Memory B cell (primary cell): ENCODE measurements at regions not wholly inside any gene's neighbourhood (a gene's known extent, or its start where the extent isn't known, plus 50 kb on each side); places are given as distances from the start of the nearest gene placed in this dataset.
"Not testable (repeated sequence)": the region's sequence is repeated elsewhere in the genome, so short reads cannot be mapped to it uniquely, and the experiment has no call there.

Experiments
- ATAC-seq: fragments of 150-1000 bp; cut with Tn5 transposase; 2 replicates; pipeline ENCODE4 v1.10.0; 2021; ENCODE audit warnings: low read depth, mild to moderate bottlenecking, moderate library complexity
- DNase-seq, 2 donors: peaks; one replicate each; pipeline ENCODE4 v3.0.0; 2022; ENCODE audit warnings: low spot score in 2 of 2
- H3K27ac Mint-ChIP-seq: one replicate; pipeline ENCODE4 v1.8.0; 2022; ENCODE audit warnings: mild to moderate bottlenecking, moderate library complexity, mixed read lengths
- H3K27me3 Mint-ChIP-seq: one replicate; pipeline ENCODE4 v1.8.0; 2022; ENCODE audit warnings: mixed read lengths
- H3K36me3 Mint-ChIP-seq: one replicate; pipeline ENCODE4 v1.8.0; 2022; ENCODE audit warnings: mild to moderate bottlenecking, mixed read lengths
- H3K4me1 Mint-ChIP-seq: one replicate; pipeline ENCODE4 v1.8.0; 2022; ENCODE audit warnings: mixed read lengths
- H3K4me3 Mint-ChIP-seq: one replicate; pipeline ENCODE4 v1.8.0; 2022; ENCODE audit warnings: mild to moderate bottlenecking, moderate library complexity, mixed read lengths
- H3K9me3 Mint-ChIP-seq: one replicate; pipeline ENCODE4 v1.8.0; 2022; ENCODE audit warnings: mixed read lengths

DNA sequence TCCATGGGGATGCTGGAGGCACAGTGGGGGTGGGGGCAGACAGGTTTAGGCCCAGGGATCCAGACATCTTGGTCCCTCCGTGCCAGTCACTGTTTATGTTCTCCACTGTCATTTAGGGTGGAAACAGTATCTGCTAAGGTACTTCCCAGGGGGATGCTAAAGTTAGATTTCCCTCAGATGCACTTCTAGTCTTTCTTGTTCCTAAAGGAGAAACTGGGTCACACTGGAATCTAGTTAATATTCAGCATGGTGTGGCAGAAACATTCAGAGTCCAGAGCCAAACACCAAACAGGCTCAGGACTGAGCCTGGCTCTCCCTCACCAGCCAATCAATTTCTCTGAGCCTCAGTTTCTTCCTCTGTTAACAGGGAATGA, 83.4 kb upstream of the PLET1 start:
- Mint-ChIP-seq H3K36me3 (peaks cover 13% of the 10 kb centered on the region), H3K27ac (no peak overlapping the region), H3K4me3 (no peak overlapping the region), H3K27me3 (peaks cover 6% of the 10 kb centered on the region), H3K4me1 (no peaks in the 10 kb centered on the region), H3K9me3 (no peaks in the 10 kb centered on the region)
- DNase-seq = no peak
- no peak for ATAC-seq

DNA sequence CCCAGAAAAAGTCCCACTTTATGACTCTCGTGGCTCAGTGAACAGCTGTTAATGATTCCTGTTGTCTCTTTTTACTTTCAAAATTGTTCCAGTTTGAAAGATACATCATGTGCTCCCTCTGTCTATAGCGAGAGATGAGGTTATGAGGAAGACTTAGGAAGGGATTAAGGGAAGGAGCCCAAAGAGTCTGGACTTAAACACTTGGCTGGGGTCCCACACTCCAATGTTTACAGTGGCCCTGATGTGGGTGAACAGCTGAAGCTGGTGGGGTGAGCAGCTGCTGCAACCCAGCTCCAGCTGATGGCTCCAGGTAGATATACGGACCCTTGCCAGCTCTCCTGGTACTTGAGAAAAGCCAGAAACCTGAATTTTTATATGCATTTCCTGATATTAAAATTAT, 84.5 kb upstream of the PLET1 start:
- H3K4me3 Mint-ChIP-seq = no peak overlapping the region
- no peak for DNase-seq
- no peak overlapping the region for H3K27ac Mint-ChIP-seq
- H3K36me3 Mint-ChIP-seq = peaks cover 13% of the 10 kb centered on the region
- H3K4me1 Mint-ChIP-seq = no peaks in the 10 kb centered on the region
- no peaks in the 10 kb centered on the region for H3K9me3 Mint-ChIP-seq
- no peak for ATAC-seq
- peaks cover 6% of the 10 kb centered on the region for H3K27me3 Mint-ChIP-seq

DNA sequence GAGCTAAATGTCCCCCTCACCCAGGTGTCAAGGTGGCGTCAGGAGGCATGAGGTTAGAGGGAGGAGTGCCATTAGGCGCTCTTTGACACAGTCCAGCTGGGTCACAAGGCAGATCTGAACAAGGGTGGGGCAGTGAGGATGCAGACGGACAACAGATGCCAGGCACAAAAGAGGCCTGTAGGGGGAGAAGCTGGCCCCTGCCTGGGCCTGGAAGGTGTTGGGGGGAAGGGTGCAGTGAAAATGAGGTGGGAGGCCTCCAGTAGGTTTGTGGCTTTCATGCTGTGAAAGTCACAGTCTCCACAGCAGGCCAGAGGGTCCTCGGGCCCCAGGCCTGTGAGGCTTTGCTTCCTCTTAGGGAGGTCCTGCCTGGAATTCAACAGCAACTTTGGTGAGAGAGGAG, 85.0 kb upstream of the PLET1 start:
- H3K4me3 Mint-ChIP-seq = no peak overlapping the region
- ATAC-seq (no peak), DNase-seq (no peak)
- peaks cover 13% of the 10 kb centered on the region for H3K36me3 Mint-ChIP-seq
- H3K27me3 Mint-ChIP-seq = peaks cover 6% of the 10 kb centered on the region
- no peaks in the 10 kb centered on the region for H3K9me3 Mint-ChIP-seq
- H3K27ac Mint-ChIP-seq = no peak overlapping the region
- no peaks in the 10 kb centered on the region for H3K4me1 Mint-ChIP-seq

DNA sequence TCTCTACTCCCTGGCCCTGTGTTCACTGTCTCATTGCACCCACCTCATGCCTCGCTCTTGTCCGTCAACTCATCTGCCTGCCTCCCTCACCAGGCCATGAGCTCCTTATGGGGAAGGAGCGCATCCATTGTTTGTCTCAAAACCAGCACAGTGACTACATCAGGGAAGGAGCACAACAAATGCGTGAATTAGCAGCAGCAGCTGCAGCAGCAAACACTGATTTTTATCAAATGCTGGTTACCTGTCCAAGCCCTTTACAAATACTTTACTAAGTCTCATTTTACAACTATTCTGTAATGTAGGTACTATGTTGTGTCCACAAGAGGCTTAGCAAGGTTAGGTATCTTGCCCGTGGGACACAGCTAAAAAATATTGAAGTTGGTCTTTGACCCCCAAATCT, 85.9 kb upstream of the PLET1 start:
- Mint-ChIP-seq H3K4me3 (no peak overlapping the region), H3K27me3 (peaks cover 6% of the 10 kb centered on the region), H3K27ac (no peak overlapping the region), H3K4me1 (no peaks in the 10 kb centered on the region), H3K9me3 (no peaks in the 10 kb centered on the region), H3K36me3 (peaks cover 13% of the 10 kb centered on the region)
- DNase-seq (no peak), ATAC-seq (no peak)

DNA sequence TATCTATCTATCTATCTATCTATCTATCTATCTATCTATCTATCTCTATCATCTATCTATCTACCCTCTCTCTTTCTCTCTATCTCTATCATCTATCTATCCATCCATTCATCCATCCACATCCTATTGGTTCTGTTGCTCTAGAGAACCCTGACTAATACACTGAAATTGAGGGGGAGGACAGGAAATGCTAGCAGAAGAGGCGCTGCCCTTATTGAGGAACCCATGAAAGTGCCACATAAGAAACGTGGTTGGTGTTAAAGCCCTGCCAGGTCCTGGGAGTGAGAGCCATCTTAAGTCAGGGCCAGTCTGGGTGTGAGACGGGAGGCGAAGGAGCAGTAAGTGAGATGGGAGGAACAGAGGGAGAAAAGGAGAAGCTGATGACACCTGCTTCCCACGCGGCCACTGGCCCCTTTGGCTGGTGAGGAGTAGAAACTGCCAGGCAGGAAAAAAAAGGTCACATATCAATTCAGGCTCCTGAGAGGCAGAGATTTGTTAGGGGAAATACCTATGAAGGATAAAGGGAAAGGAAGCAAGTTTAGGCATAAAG, 87.9 kb upstream of the PLET1 start:
- ATAC-seq = no peak
- Mint-ChIP-seq H3K36me3 (peaks cover 10% of the 10 kb centered on the region), H3K27me3 (peaks cover 6% of the 10 kb centered on the region), H3K9me3 (no peaks in the 10 kb centered on the region), H3K4me3 (no peak overlapping the region), H3K27ac (no peak overlapping the region), H3K4me1 (no peaks in the 10 kb centered on the region)
- no peak for DNase-seq

DNA sequence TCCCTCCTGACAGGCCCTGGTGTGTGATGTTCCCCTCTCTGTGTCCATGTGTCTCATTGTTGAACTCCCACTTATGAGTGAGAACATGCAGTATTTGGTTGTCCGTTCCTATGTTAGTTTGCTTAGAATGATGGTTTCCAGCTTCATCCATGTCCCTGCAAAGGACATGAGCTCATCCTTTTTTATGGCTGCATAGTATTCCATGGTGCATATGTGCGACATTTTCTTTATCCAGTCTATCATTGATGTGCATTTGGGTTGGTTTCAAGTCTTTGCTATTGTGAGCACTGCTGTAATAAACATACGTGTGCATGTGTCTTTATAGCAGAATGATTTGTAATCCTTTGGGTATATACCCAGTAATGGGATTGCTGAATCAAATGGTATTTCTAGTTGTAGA, 90.8 kb upstream of the PLET1 start:
- not testable (repeated sequence) for H3K4me3 Mint-ChIP-seq, H3K36me3 Mint-ChIP-seq, ATAC-seq, H3K27me3 Mint-ChIP-seq, DNase-seq, H3K4me1 Mint-ChIP-seq, H3K27ac Mint-ChIP-seq, H3K9me3 Mint-ChIP-seq

DNA sequence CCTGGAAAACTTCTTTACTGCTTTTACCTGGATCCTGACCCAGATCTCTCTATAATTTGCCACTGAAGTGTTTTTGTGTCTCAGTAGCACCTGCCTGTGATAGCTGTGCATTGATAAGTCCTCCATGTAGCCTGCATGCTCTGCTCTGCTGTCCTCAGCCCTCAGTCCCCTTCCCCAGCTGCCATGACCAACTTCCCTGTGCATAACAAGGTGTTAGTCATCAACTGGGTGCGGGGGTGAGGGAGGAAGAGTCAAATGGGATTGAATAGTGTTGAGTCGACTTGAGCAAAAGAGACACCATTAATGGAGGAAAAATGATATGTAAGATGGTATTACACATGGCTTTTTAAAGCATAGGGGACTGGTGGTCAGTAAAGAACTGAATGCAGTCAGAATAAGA, 92.2 kb upstream of the PLET1 start:
- peaks cover 2% of the 10 kb centered on the region for H3K36me3 Mint-ChIP-seq
- no peaks in the 10 kb centered on the region for H3K9me3 Mint-ChIP-seq
- no peaks in the 10 kb centered on the region for H3K27me3 Mint-ChIP-seq
- ATAC-seq (no peak), DNase-seq (no peak)
- H3K27ac Mint-ChIP-seq = no peak overlapping the region
- H3K4me3 Mint-ChIP-seq = no peak overlapping the region
- no peaks in the 10 kb centered on the region for H3K4me1 Mint-ChIP-seq

DNA sequence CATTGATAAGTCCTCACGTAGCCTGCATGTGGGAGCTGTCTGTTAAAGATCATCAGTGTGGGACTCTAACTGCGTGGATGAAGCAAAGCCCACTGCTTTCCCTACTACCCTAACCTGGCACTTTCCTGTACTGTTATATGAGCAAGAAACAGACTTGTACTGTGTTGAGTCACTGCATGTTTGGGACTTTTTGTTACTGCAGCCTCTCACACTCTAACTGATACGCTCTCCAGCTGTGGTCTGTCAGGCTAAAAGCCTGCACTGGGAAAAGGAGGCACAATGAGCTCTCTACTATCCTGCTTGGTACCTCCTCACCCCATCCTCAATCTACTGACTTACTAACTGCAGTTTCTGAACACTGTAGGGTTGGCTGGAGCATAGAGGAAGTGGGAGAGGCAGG, 93.7 kb upstream of the PLET1 start:
- no peaks in the 10 kb centered on the region for H3K4me1 Mint-ChIP-seq
- DNase-seq (no peak), ATAC-seq (no peak)
- no peaks in the 10 kb centered on the region for H3K9me3 Mint-ChIP-seq
- H3K36me3 Mint-ChIP-seq = peaks cover 2% of the 10 kb centered on the region
- no peak overlapping the region for H3K27ac Mint-ChIP-seq
- no peak overlapping the region for H3K4me3 Mint-ChIP-seq
- no peaks in the 10 kb centered on the region for H3K27me3 Mint-ChIP-seq

DNA sequence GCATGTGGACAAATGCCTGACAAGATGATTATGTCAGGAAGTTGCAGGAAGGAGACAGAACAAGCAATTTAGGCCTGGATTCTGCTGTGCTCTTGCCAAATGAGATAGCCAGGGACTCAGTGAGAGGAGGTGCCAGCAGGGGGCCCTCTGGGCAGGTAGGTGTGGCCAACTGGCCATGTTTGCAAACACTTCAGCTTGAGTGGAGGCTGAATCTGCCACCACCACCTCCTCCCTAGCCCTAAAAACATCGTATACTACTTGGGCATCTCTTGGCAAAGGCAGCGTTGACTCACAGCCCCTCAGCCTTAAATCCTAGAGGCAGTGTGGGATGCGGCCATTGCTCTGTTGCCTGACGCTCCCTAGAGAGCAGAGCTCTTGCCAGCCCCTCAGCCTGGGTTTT, 95.1 kb upstream of the PLET1 start:
- Mint-ChIP-seq H3K27me3 (no peaks in the 10 kb centered on the region), H3K4me1 (no peaks in the 10 kb centered on the region), H3K36me3 (peaks cover 2% of the 10 kb centered on the region), H3K4me3 (no peak overlapping the region), H3K27ac (no peak overlapping the region), H3K9me3 (no peaks in the 10 kb centered on the region)
- no peak for ATAC-seq
- no peak for DNase-seq

DNA sequence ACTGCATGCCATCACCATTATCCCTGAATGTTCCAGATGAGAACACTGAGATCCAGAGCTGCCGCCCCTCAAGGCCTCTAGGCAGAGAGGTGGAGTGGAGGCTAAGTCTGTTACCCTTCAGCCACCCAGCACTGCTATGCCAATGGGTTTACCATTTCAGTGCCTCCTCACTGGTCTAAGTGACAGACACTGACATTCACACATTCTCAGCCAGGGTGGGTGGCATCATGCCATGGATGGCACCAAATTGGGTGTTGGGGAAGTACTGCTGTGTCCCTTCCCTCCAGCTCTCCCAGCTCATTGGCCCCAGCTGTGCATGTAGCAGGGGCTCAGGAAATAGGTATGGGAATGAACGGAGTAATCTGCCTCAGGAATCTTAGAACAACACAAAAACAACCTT, 96.8 kb upstream of the PLET1 start:
- ATAC-seq (no peak), DNase-seq (no peak)
- Mint-ChIP-seq H3K27ac (no peak overlapping the region), H3K4me1 (no peaks in the 10 kb centered on the region), H3K36me3 (peaks cover 7% of the 10 kb centered on the region), H3K9me3 (no peaks in the 10 kb centered on the region), H3K27me3 (no peaks in the 10 kb centered on the region), H3K4me3 (no peak overlapping the region)

DNA sequence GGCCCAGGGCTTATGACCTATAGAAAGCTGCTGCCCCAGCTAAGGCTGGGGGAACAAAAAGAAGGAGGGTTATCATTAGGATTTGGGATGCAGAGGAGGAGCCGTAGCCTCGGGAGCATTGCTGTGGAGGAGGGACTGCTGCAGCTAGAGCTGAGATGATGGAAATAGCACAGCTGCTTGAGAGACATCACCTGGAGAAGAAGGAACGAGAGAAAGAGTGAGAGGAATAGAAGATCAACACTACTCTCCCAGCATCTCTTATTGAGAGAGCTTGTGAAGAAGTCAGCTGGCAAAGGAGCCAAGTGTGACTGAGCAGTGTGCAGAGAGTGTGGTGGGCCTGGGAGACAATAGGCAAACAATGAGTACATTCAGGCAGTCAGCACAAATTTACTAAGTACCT, 100.7 kb upstream of the PLET1 start:
- no peaks in the 10 kb centered on the region for H3K9me3 Mint-ChIP-seq
- H3K4me3 Mint-ChIP-seq = no peak overlapping the region
- H3K27me3 Mint-ChIP-seq = no peaks in the 10 kb centered on the region
- ATAC-seq (no peak), DNase-seq (no peak)
- no peak overlapping the region for H3K27ac Mint-ChIP-seq
- H3K36me3 Mint-ChIP-seq = peaks cover 8% of the 10 kb centered on the region
- H3K4me1 Mint-ChIP-seq = no peaks in the 10 kb centered on the region

DNA sequence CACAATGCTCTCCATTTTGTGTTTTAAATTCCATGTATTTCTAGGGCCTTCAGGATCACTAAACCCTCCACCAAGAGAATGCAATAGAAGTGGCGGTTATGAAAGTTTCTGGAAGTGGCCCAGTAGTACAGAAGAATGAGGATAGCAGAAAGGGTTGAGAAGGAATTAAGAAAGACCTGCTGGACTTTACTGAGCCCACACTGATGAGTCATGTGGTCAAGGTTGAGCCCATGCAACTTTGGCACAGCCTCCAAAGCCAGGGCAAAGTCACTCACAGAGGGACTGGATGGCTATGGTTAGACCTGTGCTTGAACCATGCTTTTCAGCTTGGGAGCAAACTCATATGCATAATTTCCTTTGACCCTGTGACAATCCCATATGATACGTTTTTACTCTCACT, 102.9 kb upstream of the PLET1 start:
- H3K4me3 Mint-ChIP-seq = no peak overlapping the region
- no peaks in the 10 kb centered on the region for H3K27me3 Mint-ChIP-seq
- no peak for ATAC-seq
- H3K27ac Mint-ChIP-seq = no peak overlapping the region
- peaks cover 9% of the 10 kb centered on the region for H3K36me3 Mint-ChIP-seq
- H3K4me1 Mint-ChIP-seq = no peaks in the 10 kb centered on the region
- DNase-seq = no peak
- no peaks in the 10 kb centered on the region for H3K9me3 Mint-ChIP-seq

DNA sequence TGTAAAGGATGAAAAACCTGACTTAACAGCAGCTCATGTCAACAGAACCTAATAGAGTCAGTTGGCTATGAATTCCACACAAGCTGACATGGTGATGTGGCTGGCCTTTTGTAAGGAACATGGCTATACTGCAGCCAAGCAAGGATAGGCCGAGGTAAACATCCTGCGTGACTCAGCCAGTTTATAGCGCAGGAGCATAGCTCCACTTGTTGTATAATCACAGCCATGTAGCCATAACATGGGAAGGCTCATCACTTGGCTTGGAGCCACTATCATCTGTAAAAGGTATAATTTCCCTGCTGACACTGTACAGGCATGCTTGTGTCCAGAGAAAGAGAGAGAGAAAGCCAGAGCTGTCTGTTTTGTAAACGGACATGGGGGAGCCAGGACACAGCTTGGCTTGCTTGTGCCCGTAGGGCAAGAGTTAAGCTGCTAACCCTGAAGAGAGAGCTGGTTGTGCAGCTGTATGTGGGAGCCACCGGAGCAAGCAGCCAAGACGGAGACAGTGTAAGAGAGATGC, 104.4 kb upstream of the PLET1 start:
- ATAC-seq (no peak), DNase-seq (no peak)
- H3K4me1 Mint-ChIP-seq = no peaks in the 10 kb centered on the region
- peaks cover 9% of the 10 kb centered on the region for H3K36me3 Mint-ChIP-seq
- H3K27me3 Mint-ChIP-seq = no peaks in the 10 kb centered on the region
- H3K4me3 Mint-ChIP-seq = no peak overlapping the region
- no peak overlapping the region for H3K27ac Mint-ChIP-seq
- no peaks in the 10 kb centered on the region for H3K9me3 Mint-ChIP-seq

DNA sequence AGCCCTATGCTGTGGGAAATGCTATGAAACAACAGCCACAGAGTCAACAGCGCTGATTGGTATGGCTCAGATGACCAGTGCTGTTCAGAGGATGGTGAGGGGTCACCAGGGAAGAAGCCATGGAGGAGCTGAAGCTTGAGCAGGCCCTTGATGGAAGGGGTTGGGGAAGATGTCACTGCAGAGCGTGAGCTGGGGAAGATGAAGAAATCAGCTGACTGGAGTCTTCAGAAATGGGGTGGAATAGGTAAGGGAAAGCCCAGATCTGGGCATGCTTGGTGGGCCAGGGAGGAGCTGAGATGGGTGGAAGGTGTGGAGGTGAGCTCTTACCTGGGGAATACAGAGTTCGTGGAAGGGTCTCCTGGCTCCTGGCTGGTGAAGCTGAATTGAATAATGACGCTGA, 105.4 kb upstream of the PLET1 start:
- Mint-ChIP-seq H3K4me1 (no peaks in the 10 kb centered on the region), H3K27ac (no peak overlapping the region), H3K27me3 (no peaks in the 10 kb centered on the region), H3K36me3 (peaks cover 9% of the 10 kb centered on the region), H3K4me3 (no peak overlapping the region), H3K9me3 (no peaks in the 10 kb centered on the region)
- no peak for DNase-seq
- no peak for ATAC-seq

DNA sequence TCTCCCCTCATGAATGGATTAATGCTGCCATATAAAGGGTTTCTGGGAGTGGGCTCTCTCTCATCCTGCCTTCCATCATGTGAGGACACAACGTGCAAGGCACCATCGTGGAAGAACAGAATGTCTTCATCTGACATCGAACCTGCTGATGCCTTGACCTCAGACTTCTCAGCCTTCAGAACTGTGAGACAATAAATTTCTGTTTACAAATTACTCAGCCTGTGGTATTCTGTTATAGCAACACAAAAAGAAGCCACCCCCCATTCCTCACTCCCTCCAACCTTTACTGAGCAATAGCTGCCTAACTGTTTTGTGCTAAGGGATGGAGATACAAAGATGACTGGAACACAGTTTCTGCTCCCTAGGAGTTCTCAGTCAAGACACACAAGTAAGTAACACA, 106.1 kb upstream of the PLET1 start:
- no peak for ATAC-seq

More for the DNA sequence above, 106.1 kb upstream of the PLET1 start:
- Mint-ChIP-seq H3K4me3 (no peak overlapping the region), H3K9me3 (no peaks in the 10 kb centered on the region), H3K4me1 (no peaks in the 10 kb centered on the region), H3K27me3 (no peaks in the 10 kb centered on the region), H3K27ac (no peak overlapping the region), H3K36me3 (peaks cover 5% of the 10 kb centered on the region)
- no peak for DNase-seq
